ENCODE measurements at regions not wholly inside any gene's neighbourhood (a gene's known extent, or its start where the extent isn't known, plus 50 kb on each side); places are given as distances from the start of the nearest gene placed in this dataset.

GRCh38 chr1:198443365-198444233, 96.9 kb downstream of the ATP6V1G3 start:
- TF ChIP-seq, protein P1, sequence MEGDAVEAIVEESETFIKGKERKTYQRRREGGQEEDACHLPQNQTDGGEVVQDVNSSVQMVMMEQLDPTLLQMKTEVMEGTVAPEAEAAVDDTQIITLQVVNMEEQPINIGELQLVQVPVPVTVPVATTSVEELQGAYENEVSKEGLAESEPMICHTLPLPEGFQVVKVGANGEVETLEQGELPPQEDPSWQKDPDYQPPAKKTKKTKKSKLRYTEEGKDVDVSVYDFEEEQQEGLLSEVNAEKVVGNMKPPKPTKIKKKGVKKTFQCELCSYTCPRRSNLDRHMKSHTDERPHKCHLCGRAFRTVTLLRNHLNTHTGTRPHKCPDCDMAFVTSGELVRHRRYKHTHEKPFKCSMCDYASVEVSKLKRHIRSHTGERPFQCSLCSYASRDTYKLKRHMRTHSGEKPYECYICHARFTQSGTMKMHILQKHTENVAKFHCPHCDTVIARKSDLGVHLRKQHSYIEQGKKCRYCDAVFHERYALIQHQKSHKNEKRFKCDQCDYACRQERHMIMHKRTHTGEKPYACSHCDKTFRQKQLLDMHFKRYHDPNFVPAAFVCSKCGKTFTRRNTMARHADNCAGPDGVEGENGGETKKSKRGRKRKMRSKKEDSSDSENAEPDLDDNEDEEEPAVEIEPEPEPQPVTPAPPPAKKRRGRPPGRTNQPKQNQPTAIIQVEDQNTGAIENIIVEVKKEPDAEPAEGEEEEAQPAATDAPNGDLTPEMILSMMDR (IDR thresholded peaks at IDR 0.05) = no peak
- no peak for TF ChIP-seq POLR2A (IDR thresholded peaks at IDR 0.05; ENCODE audit: low read depth)

Measured in esophagus muscularis mucosa (tissue), 3 donors.